ENCODE measurements at regions not wholly inside any gene's neighbourhood (a gene's known extent, or its start where the extent isn't known, plus 50 kb on each side); places are given as distances from the start of the nearest gene placed in this dataset.

DNA sequence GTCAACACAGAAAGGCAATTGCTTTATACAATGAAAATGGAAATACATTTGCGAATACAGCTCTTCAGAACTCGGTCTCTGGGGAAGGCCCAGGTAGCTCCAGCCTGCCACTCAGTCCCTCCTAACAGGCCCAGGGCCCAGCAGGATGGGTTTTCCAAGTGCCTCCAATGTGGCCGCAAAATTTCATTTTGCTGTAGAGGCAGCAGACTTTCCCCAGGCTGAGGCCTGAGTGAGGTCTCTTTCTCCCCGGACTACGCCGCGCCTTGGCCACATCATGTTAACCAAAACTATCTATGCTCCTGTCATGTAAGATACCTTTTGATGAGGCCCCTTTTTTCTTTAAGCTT, 606.0 kb upstream of the SALL1 start:
- no peak overlapping the region for H2AFZ ChIP-seq (ENCODE audit: low read length)
- H3K27me3 ChIP-seq (ENCODE audit: insufficient read depth, low read length, poor library complexity, severe bottlenecking): no peaks in the 10 kb centered on the region
- H4K20me1 ChIP-seq (ENCODE audit: insufficient read depth, low read length, poor library complexity, severe bottlenecking): no peaks in the 10 kb centered on the region
- no peaks in the 10 kb centered on the region for H3F3A ChIP-seq (ENCODE audit: low read depth)
- H3K9me2 ChIP-seq (replicated peaks; ENCODE audit: low read depth, low read length): no peaks in the 10 kb centered on the region
- H3K9ac ChIP-seq (ENCODE audit: low read depth, low read length, poor library complexity, severe bottlenecking): no peak overlapping the region
- H3K9me3 ChIP-seq (ENCODE audit: insufficient read depth, low read depth, low read length): no peaks in the 10 kb centered on the region
- H3K79me2 ChIP-seq (ENCODE audit: insufficient read depth, low read length): no peaks in the 10 kb centered on the region
- TF ChIP-seq CTCF (conservative IDR thresholded peaks at IDR 0.05; ENCODE audit: low read length) (no peak), EZH2phosphoT487 (IDR thresholded peaks at IDR 0.05; ENCODE audit: borderline replicate concordance) (no peak)
- H3K4me3 ChIP-seq (ENCODE audit: low read length, poor library complexity, severe bottlenecking): no peak overlapping the region
- no peak overlapping the region for H3K4me2 ChIP-seq (ENCODE audit: low read depth, low read length, poor library complexity, severe bottlenecking)
- H3K36me3 ChIP-seq (ENCODE audit: insufficient read depth, low read length): no peaks in the 10 kb centered on the region
- no peaks in the 10 kb centered on the region for H3K4me1 ChIP-seq (ENCODE audit: insufficient read depth, low read length, poor library complexity, severe bottlenecking)

- no peaks in the 10 kb centered on the region for H3K4me1 ChIP-seq (ENCODE audit: insufficient read depth, low read length, poor library complexity, severe bottlenecking)
- H3K9me2 ChIP-seq (replicated peaks; ENCODE audit: low read depth, low read length): no peaks in the 10 kb centered on the region
- no peak overlapping the region for H3K4me2 ChIP-seq (ENCODE audit: low read depth, low read length, poor library complexity, severe bottlenecking)
- H3F3A ChIP-seq (ENCODE audit: low read depth): no peaks in the 10 kb centered on the region
- no peak overlapping the region for H3K9ac ChIP-seq (ENCODE audit: low read depth, low read length, poor library complexity, severe bottlenecking)
- TF ChIP-seq EZH2phosphoT487 (IDR thresholded peaks at IDR 0.05; ENCODE audit: borderline replicate concordance) (no peak), CTCF (conservative IDR thresholded peaks at IDR 0.05; ENCODE audit: low read length) (no peak)
- H3K9me3 ChIP-seq (ENCODE audit: insufficient read depth, low read depth, low read length): no peaks in the 10 kb centered on the region
- H3K4me3 ChIP-seq (ENCODE audit: low read length, poor library complexity, severe bottlenecking): no peak overlapping the region
- no peaks in the 10 kb centered on the region for H3K36me3 ChIP-seq (ENCODE audit: insufficient read depth, low read length)
- no peaks in the 10 kb centered on the region for H3K27me3 ChIP-seq (ENCODE audit: insufficient read depth, low read length, poor library complexity, severe bottlenecking)
- H2AFZ ChIP-seq (ENCODE audit: low read length): no peak overlapping the region
- no peaks in the 10 kb centered on the region for H4K20me1 ChIP-seq (ENCODE audit: insufficient read depth, low read length, poor library complexity, severe bottlenecking)
- H3K79me2 ChIP-seq (ENCODE audit: insufficient read depth, low read length): no peaks in the 10 kb centered on the region
Observed at GRCh38 chr16:51756447-51757123, 605.5 kb upstream of the SALL1 start.

DNA sequence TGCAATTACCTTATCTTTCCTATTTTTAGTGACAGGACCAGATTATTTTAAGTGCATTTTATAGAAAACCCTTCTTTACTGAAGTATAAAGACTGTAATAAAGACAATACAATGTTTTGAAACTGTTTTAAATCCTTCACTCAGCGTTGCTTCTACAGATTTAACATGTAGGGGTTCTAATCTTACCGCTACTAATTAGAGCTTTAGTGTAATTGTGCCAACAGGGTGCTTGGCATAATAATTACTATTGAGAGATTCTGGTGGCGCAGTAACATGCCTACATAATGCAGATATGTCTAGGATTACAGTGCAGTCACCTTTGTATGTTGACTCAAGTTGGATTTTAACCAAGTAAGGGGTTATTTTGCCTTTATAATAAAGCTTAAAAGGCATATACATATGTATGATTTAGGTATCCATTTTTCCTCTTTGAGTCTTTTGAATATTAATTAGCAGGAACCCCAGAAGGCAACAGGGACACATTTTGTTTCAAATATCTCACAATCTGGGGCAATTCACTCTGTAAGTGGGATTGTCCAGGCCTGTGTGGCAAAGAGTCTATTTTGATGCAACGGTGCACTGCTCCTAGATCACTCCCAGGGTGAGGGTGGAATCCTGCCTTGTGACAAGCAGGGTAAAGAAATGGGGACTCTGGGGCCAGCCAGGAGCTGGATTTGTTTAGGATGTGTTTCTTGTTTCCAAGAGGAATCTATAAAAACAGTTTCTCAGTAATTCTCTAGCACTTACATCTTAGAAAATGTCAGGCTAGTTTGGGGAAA, 604.7 kb upstream of the SALL1 start:
- no peaks in the 10 kb centered on the region for H3K4me1 ChIP-seq (ENCODE audit: insufficient read depth, low read length, poor library complexity, severe bottlenecking)
- H3K9me3 ChIP-seq (ENCODE audit: insufficient read depth, low read depth, low read length): no peaks in the 10 kb centered on the region
- no peaks in the 10 kb centered on the region for H3K9me2 ChIP-seq (replicated peaks; ENCODE audit: low read depth, low read length)
- H3K4me2 ChIP-seq (ENCODE audit: low read depth, low read length, poor library complexity, severe bottlenecking): no peak overlapping the region
- TF ChIP-seq CTCF (conservative IDR thresholded peaks at IDR 0.05; ENCODE audit: low read length) (no peak), EZH2phosphoT487 (IDR thresholded peaks at IDR 0.05; ENCODE audit: borderline replicate concordance) (no peak)
- H3K9ac ChIP-seq (ENCODE audit: low read depth, low read length, poor library complexity, severe bottlenecking): no peak overlapping the region
- no peak overlapping the region for H2AFZ ChIP-seq (ENCODE audit: low read length)
- no peak overlapping the region for H3K4me3 ChIP-seq (ENCODE audit: low read length, poor library complexity, severe bottlenecking)
- no peaks in the 10 kb centered on the region for H3F3A ChIP-seq (ENCODE audit: low read depth)
- H4K20me1 ChIP-seq (ENCODE audit: insufficient read depth, low read length, poor library complexity, severe bottlenecking): no peaks in the 10 kb centered on the region
- no peaks in the 10 kb centered on the region for H3K79me2 ChIP-seq (ENCODE audit: insufficient read depth, low read length)
- no peaks in the 10 kb centered on the region for H3K36me3 ChIP-seq (ENCODE audit: insufficient read depth, low read length)
- no peaks in the 10 kb centered on the region for H3K27me3 ChIP-seq (ENCODE audit: insufficient read depth, low read length, poor library complexity, severe bottlenecking)
